GM21737 (cell line): ENCODE measurements at regions not wholly inside any gene's neighbourhood (a gene's known extent, or its start where the extent isn't known, plus 50 kb on each side); places are given as distances from the start of the nearest gene placed in this dataset.

Source experiments
- ATAC-seq: cut with Tn5 transposase; IDR thresholded peaks from one replicate; pipeline ENCODE4 v1.9.1; 2021; ENCODE audit warnings: mild to moderate bottlenecking, moderate library complexity; ENCODE audit not compliant: unreplicated experiment

DNA sequence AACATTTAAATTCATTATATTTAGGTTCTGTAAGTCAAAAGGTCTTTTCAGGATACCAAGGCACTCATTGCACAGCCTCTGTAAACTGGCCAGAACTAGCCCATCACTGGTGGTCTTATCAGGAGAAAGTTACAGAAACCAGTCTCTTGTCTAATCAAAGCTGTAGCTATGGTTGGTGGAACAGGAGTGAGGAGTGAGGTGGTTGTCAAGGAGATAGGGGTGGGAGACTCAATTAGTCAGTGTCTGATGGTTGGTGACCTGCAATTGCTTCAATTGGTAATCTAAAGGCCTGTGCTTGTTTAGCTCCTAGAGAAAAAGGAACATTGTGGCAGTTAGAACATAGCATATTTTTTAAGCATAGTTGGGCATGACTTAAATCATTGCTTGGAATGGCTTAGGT lies 458.6 kb upstream of the CDH2 start:
- no peak for ATAC-seq

DNA sequence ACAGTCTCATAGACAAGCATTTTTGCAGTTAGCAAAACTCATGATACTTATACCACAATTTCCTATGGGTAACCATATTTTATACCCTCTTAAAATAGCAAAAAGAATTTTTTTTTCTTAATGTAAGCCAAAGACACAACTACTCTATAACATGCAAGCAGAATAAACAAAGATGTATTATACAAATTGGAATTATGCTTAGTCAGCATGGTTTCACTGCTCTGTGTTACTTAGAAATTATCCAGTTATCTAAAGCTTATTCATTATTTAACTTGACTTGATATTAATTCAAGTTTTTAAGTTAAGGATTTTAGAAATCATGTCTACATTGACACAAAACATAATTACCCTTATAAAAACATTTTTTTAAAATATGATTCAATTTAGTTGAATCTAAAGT lies 449.8 kb upstream of the CDH2 start:
- no peak for ATAC-seq

DNA sequence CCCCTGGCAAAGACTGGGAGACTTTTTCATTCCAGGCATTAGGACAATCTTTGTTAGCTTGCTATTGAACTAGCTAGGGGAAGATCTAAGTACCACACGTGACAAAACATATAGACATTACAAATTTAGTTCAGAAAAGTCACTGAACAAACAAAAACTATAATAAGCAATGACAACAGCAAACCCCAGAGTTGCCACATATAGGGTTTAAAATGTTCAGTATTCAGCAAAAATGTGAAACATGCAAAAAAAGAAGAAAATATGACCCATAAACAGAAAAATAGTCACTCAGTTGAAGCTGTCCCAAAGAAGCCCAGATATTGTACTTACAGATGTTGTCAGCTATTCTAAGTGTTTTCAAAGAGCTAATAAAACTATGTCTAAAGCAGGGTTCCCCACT lies 431.1 kb upstream of the CDH2 start:
- no peak for ATAC-seq

DNA sequence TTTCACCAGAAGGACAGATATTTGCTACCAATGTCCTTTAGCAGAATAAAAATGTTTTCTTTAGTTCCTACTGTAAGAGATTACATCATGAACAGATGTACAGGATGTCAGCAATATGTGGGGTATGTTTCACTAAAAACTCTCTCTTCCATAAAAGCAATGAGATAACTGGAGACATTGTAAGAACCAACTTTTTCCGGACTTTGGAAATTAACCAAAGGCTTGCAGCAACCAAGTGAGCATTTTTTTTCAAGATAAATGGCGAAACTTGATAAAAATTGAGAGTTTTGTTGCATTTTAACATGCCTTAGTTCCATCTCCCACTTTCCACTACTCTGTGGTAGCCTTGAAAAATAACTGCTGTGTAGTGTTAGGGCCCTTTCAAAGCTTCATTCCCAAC lies 429.8 kb upstream of the CDH2 start:
- ATAC-seq: no peak

DNA sequence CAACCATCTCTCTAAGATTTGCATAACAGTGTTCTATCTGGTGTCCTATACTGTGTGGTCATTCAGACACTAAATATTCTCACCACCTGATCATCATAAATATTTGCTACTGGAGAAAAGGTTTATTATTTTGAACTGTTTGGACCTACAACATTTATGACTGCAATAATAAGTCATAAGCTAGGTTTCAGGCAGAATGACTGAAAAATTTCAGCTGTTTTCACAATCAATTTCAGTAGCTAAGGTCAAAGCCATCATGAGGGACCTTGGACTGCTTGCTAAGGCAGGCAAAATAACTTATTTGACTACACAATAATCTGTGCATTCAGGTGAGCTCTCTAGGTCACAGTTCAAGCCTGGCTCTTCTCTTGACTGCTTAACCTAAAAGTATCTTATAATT lies 425.5 kb upstream of the CDH2 start:
- no peak for ATAC-seq

DNA sequence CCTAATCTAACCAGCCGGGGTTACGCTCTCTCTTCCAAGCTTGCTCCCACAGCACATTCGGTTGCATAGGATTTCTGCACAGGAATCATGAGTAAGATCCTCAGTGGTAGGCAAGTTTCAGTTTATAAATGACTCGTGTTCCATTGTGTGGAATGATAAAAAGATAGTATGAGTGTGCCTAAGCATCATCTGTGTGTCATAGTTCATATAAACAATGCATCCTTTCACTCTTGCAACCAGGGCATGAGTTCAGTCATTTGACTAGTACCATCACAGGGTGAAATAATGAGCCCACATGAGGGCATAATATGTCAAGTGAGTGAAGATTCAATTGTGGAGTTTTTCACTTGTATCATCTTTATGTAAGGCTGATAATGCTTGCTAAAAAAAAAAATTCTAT lies 417.1 kb upstream of the CDH2 start:
- ATAC-seq: no peak

DNA sequence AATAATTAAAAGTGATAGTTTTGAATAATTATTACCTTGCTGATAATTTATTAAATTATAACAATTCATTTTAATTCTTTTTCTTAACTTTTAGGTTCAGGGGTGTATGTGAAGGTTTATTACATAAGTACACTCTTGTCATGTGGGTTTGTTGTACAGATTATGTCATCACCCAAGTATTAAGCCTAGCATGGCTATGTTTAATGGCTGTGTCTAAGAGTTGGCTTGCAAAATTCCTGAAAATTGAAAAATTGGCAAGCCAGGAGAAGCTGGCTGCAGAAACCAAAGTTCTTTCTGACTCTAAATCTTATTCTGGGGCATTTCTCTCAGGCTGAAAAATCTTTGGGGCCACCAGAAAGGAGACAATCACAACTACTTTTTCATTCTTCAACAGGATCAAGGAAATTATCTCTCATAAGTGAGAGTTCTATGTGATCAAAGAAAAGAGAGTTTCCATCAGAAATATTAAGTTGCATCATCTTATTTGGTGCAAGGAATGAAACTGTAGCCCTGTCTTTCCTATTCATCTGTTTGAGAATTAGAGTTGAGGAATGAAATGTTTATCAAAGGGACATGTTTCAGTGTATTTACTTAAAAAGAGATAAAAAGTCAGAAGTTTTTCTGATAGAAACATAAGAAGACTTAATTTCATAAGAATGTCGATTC lies 412.1 kb upstream of the CDH2 start:
- ATAC-seq: no peak

DNA sequence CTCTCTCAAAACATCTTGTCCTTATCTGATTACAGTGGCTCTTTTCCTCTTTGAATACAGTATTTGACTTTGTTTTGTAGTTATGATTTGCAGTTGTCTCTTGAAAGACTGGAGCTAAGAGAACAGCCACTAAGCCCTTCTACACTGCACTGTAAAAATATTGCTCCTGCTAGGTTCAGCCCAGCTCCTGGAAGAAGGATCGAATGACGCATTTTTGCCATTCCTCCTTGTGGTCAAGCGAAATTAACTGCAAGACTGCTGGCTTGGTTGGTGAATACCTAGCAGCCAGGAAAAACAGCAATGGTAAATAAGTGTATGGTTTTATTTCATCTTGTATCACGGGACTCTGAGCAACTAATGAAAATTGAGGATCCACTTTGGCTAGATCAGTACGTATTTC lies 407.8 kb upstream of the CDH2 start:
- no peak for ATAC-seq

DNA sequence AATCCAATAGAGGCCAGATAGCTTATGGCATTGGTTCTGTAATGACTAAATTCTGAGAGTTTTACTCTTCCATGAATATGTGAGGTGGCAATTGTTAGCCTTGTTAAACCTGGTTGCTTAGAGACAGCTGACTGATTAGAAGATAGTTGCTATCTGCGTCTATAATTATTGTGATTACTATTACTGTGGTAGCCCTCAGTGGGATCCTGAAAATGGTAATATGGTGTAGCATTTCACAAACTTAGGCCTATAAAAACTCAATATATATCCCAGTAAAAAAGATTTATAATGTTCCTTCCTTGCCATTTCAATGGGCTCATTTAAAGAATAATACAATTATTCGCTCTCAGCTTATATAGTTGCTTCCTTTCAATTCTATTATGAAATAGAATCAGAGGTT lies 405.8 kb upstream of the CDH2 start:
- ATAC-seq: no peak

DNA sequence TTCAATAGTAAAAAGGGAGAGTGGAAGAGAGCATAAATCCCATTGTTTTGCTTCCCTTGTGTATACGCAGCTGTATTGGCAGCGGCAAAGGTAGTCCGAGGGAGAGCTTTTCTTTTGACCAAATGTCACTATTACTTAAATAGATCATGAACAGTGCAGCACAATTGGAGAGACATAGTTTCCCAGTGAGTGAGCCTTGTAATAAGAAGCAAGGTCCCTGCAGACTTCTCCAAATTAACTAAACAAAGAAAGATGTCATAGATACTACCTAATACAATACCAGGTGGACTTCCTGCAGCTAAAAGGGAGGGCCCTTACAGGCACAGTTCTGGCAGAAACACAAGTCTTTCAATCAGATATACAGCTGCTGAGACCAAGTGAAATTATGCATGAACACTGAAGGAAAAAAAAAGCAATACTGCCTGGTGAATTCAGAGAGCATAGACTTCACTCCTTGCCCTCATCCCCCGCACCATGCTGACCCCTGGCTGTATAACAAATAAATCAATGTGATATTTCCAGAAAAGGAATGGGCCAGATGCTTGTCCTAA lies 404.7 kb upstream of the CDH2 start:
- ATAC-seq: no peak

DNA sequence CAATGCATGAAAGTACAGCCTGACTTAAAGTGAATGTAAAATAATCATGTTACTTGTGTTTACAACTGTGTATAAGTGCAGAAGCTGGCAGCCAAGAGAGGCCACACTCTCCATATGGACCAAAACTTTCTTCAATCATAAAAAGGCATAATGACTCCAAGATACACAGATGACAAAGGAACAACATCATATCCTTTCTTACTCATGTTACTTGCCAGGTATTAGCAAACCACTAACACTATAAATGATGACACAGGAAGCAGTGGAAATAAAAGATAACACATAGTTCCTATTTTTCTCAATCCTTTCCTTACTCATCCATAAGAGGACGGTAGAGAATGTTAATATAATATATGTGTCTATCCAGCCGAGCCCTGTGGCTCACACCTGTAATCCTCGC lies 400.0 kb upstream of the CDH2 start:
- no peak for ATAC-seq

DNA sequence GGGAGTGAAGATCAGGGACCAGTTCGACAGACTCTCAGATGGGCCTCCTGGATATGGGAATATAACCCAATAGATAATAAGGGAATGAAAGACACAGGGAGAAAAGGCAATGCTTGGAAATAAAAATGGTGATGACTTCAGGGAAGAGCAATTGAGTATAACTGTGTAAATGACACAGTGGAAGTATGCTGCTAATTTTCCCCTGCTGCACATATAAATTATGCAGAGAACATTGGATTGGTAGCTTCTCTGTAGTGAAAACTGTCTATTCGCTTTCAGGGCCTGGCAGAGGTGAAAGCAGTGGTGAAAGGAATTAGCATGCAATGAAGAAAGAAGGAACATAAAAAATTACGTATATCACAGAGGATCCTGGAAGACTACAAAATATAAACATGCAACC lies 398.2 kb upstream of the CDH2 start:
- no peak for ATAC-seq

DNA sequence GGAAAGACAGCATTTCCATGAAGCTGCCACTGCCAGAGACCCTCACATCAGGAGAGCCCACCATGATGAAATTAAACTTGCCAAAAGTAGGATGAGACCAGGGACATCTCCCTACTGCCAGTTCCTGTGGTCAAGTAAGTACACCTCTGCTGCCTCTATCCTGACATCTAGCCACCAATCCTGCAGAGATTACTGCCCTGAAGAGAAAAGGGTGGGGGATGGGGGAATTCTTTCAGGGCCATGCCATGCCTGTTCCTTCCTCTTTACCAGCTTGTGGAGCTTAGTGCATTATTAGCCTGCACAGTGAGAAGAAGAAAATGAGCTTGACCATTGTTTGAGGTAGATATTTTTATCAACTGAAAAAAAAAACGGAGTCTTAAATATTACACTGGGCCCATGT lies 397.2 kb upstream of the CDH2 start:
- ATAC-seq: no peak

DNA sequence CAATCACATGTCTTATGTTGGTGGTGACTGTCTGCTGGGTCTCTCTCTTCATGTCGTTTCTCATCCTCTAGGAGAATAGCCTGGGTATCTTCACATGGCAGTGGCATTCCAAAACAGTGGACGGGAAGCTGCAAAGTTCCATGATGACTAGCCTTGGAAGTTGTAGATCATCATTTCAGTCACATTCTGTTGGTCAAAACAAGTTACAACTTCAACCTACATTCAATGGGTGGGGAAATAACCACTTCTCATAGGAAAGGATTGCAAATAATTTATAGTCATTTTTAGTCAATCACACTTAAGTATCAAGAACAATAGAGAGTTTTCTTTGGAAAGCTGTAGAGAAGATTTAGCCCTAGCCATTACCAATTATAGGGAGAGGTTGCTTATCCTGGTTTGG lies 395.0 kb upstream of the CDH2 start:
- ATAC-seq: no peak

DNA sequence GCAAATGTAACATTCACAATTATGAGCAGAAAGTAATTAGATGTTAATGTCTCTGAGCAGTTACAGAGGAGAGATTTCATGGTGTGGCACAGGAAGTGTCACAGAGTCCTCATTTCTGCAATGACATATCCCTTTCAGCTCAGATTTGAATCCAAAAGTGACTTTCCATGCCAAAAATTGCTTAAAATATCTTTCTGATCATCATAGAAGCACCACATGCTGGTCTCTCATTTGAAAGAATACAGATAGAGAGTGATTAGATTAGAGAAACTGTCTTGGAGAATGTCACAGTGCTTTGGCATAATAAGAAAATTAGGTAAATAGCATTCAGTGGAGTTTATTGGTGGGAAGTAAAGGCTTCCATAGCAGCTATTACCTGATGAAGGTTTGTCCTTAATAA lies 383.4 kb upstream of the CDH2 start:
- no peak for ATAC-seq

DNA sequence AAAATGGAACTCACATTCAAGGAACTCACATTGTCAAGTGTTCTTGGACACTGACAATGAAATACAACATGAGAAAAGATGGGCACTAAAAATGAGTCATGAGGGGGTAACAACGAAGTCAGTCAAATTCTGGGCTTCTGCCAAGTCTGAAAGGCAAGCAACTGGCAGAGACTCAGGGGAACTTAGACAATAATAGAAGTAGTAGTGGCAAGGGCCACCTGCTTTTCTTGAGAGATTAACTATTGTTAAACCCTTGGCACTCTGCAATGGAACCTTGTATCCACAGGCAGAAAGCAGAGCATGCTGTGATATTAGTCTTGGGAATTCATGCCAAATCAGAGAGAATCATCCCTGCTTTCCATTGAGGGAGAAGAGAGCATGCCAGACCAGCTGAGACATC lies 382.6 kb upstream of the CDH2 start:
- no peak for ATAC-seq

DNA sequence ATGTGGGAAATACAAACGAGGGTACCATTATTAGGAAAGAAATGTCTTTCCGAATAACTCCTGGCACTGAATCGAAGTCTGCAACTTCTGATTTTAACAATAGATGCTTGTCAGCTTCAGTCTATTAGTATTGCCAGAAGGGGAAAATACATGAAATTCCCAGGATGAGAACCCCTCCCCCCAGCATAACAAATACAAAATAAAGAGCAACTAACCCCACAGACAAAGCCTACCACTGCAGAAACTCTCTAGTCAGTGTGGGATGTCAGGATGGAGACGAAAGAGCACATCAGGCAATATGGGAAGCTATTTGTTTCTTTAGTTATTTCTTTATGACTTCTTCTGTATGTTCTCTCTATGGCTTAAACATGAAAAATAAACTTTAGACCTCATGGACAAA lies 365.0 kb upstream of the CDH2 start:
- ATAC-seq: no peak

DNA sequence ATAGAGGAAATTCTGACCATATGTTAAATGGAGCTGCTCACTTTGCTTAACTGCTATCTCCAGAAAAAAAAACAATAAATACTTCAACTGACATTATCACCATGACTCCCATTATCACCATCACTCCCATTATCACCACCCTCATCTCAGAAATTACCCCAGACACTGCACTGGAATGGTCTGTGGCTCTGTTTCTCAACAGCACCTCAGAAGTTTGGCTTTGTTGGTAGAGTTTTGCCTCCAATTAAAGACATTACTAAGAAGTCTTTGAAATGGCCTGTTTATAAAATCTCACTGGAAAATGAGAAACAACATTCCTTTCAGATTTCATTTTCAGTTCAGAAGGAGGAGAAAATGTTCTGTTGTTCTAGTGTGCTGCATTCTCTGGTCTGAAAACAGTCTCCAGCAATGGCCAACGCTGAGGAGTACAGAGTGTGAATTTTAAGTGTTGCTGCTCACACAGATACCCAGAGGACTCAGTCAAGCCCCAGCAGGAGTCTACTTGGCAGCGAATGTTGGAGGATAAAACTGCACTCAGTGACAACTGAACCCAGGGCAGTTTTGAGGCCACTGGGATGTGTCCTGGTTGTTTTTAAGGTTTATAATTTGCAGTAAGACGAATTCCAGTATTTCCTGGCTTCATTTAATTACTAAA lies 364.5 kb upstream of the CDH2 start:
- no peak for ATAC-seq

DNA sequence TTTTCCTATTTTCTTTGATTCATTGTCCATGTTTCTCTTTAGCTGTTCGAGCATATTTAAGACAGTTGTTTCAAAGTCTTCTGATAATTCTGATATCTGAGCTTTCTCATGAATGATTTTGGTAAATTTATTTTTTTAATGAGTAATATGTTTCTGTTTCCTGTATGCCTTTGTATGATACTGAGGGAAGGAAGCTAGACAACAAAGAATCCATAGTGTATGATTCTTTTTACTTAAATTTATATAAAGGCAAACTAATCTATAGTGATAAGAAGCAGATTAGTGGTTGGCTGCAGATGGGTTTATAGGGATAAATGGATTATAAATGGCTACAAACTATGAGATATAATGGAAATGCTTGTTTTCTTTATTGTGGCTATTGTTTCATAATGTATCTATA lies 352.7 kb upstream of the CDH2 start:
- ATAC-seq: no peak

DNA sequence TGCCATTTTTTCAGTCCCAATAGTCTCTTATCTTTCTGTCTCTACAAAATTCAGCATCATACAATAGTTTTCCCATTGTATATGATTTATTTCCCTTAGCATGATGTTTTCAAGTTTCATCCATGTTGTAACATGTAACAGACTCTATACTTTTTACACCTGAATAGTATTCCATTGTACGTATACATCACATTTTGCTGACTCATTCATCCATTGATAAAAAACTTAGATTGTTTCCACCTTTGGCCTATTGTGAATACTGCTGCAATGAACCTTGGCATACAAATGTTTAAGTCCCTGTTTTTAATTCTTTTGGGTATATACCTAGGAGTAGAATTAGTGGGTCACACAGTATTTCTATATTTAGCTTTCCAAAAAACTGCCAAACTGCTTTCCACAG lies 349.3 kb upstream of the CDH2 start:
- no peak for ATAC-seq

DNA sequence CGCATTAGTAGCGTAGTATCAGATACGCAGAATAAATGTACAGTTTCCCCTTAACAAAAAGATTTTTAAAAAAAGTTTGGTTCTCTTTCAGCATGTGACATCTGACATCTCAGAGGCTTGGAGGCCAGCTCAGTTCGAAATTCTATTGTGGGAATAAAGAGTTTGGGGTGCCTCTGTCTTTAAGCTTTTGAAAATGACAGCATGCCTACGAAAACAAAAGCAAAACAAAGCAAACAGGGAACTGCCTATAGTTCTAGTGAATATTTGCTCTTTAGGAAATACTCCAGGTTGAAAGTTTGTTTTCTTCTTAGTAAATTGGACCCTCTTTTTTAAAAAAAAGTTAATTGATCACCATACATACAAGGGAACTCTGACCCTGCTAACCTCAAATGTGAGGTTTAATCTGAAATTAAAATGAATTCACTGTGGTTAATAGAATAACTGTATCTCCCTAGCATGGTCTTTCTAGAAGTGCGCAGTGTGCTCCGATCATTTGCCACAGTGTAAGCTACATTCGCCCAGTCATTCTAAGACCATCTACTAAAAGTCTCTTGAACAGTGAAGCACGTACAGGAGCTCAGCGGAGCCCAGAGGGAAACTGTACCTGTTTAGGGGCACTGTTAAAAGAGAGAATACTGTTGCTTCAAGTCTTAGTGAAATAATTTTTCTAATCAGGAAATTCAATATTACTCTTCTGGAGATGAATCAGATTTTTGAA lies 347.0 kb upstream of the CDH2 start:
- ATAC-seq: no peak

DNA sequence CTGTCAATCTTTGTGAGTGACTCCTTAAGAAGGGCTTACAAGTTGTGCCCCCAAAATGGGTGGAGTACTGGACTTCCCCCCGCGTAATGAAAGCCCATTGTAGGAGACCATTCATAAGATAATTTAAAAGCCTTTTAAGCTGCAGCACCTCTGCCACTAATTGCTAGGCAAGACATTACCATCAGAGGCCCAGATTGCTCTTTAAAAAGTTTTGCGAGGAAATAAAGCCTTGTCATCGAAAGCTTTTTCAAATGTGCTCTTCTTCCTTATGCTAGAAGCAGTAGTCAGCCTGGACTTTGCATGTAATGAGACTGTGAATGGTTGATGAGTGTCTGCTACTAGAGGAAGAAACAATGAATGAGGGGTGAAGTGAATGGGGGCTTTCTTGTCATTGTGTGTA lies 345.3 kb upstream of the CDH2 start:
- no peak for ATAC-seq
